ENCODE measurements at regions not wholly inside any gene's neighbourhood (a gene's known extent, or its start where the extent isn't known, plus 50 kb on each side); places are given as distances from the start of the nearest gene placed in this dataset.

DNA sequence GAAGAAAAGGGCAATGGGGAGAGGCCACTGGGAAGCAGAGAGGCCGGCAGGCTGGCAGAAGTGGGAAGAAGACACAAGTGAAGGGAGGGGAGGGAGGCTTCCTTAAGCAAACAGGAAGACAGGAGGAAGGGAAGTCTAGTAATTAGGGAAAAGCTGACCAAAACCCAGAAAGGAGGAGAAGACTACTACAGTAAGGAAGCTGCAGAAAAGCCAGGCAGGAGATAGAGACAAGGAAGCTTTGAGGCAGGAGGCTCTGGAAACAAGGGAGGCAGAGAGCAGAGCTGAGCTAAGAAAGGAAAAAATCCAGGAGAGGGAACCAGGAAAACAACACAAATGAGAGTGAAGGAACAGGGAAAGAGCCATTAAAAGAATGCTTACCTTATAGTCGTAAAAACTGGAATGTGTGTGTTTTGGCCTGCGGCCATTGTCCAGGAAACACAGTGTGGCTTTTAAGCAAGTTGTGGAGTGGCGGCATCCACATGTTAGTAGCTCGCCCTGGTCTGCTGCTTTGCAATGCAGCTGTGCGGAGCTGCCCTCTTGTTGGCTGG, 317.1 kb upstream of the CLINT1 start:
- DNase-seq, result peak; percentile 59

DNA sequence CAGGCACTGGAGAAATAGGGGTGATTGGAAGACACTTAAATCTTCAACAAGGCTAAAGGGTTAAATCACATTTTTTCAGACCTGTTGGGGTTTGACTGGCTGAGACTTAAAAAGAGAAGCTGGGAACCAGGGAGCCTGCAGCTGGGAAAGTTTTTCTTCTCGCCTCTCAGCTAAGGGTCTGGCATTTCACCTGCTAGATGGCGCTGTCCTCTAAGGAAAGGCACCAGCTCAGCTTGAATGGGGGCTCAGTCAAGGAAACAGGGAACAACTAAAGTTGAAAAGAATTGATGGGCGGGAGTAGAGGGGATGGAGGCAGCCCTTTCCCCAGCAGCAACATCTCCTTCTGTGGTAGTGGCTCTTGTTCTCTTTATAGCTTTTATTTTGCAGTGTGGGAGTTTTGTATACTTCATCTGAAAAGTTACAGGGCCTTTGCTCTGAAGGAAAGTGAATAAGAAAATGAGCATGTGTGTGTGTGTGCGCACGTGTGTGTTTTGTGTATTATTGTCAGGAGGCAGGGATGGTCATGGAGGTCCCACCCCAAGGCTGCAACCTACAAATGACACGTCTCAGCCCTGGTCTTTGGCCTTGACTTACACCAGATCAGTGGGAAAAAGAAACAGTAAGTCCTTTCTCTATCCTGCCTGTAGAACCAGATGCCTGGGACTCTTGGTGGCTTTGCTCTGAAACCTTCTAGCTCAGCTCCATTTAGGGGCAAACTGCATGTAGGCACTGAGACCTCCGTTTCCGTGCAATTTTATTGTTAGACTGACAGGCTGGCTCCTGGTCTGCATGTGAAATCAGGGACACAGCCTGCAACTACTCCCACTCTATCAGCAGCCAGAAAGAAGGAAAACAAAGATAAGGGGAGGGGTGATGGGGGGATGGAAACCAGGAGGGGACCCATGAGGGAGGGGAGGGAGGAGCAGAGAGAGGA, 316.2 kb upstream of the CLINT1 start:
- peak; percentile 81 for DNase-seq

DNA sequence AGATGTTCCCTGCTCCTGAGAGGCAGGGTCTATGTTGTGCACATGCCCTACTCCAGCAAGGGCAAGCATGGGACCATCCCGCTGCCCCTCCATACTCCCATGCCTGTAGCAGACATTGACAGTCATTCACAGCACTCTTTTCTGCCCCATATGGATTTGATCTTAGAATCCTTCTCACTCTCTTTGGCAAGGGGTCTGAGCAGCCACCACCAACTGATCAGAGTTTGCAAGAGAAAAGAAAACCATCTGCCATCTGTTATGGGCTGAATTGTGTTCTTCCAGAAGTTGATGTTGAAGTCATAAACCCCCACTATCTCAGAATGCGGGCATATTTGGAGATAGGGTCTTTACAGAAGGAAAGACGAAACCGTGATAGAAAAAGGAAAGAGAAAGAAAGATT, 315.1 kb upstream of the CLINT1 start:
- DNase-seq, result no peak

DNA sequence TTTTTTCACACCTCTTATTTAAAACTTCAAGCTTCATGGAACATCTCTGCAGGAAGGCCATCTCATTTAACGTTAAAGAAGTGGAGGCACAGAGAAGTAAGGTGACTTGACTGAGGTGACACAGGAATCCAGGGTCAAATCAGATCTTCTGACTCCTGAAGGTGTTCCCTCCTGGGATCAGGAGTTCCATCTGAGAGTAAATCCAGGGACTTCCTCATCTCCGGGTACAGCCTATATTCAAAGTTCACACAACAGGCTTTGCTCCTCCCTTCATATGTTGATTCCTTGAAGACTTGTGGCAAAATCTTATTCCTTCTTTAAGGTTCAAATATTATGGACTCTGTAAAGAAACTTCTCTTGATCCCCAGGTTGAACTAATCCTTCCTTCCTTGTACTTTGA, 313.1 kb upstream of the CLINT1 start:
- DNase-seq, result no peak

DNA sequence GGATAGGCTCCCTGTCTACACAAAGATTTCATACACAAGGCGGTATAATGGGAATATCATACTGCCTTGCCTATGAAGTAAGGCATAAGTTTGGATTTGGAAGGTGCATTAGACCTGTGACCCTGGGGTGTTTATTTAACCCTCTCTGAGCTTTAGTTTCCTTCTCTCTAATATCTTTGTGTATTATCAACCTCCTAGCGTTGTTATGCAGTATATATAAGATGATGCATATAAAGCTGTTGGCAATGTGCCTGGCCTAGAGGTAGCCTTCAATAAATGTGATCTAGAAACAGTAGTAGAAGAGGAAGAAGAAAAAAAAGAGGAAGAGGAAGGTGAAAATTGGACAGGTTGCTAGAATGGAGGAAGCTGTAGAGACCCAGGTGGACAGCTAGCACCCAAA, 311.6 kb upstream of the CLINT1 start:
- no peak for DNase-seq

DNA sequence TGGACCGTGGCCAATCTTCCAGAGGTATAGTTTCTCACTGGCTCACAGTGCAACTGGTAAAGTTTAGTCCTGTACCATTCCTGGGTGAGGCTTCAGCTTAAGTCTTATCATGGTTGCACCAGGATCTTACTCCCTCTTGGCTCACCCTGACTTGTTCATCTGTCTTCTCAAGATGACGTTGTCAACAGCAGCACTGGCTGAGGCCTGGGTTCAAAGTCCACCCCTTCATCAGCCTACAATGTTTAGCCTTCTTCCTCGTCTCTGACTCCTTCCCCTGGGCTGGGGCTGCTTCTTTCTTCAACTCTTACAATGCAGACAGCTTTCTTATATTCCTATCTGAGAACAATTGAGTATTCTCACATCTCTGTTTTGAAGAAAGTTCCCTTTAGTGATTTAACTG, 311.1 kb upstream of the CLINT1 start:
- DNase-seq, result no peak

DNA sequence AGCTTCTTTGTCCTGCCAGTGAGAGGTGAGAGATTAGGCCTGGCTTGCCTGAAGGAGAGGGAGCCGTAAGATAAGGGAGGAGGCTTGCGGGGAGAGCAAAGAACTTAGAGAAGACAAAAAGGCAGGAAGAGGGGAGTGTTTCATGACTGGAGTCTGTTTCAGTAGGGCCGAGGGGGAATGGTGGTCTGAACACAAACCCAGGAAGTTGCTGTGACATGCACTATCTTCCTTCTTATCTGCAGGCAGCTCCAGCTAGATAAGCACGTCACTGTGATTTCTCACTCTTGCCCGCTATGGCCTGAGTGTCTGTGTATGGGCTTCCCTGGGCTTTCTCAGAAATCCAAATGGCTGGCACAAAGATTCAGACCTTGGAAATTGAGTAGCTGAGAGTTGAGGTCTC, 307.5 kb upstream of the CLINT1 start:
- DNase-seq, result no peak

DNA sequence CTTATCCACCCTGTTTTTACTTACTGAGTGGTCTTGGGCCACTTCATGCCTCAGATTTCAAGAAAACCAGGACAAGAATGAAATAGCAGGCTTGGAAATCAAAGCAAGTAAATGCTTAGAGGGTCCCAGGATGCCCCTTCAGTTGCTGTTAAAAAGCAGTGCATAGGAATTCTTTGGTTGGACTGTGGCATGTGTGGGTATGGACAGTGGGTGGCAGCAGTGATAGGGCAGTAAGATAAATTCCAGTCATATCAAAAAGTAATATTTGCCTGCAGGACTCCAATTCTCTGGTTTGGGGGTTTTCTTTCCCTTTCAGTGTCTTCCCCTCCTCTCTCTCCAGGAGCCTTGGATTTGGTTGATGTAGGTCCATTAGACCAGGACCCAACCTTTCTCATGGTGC, 306.7 kb upstream of the CLINT1 start:
- DNase-seq, result no peak

DNA sequence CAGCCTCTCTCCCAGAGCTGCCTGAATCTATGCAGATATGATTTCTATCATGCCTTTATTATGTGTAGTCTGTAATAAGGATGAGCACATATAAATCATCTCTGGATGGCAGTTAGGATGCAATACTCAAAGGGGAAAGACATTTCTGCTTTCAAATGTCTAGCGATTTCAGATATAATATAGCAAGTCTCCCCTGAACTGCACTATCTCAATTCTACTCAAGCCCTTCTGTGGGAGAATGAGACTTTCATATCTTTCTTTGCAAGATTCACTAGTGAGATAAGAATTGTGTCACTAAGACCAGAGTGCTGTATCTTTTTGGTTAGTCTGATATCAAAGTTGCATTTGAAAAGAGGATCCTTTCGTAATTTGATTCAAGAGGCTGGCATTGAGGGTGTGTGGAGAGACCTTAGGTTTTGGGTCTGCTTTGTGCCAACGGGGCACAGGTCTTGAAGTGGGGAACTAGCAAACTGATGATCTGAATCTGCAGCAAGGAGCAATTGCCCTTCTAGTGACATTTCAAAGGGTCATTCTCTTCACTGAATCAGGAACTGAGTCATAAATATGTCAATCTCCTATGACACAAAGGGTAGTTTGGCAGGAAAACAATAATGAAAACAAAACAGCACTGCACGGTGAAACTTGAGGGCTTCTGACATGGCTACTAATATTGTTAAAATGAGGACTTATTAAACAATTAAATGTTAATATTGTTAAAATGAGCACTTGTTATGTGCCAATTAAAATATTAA, 305.5 kb upstream of the CLINT1 start:
- DNase-seq, result no peak

DNA sequence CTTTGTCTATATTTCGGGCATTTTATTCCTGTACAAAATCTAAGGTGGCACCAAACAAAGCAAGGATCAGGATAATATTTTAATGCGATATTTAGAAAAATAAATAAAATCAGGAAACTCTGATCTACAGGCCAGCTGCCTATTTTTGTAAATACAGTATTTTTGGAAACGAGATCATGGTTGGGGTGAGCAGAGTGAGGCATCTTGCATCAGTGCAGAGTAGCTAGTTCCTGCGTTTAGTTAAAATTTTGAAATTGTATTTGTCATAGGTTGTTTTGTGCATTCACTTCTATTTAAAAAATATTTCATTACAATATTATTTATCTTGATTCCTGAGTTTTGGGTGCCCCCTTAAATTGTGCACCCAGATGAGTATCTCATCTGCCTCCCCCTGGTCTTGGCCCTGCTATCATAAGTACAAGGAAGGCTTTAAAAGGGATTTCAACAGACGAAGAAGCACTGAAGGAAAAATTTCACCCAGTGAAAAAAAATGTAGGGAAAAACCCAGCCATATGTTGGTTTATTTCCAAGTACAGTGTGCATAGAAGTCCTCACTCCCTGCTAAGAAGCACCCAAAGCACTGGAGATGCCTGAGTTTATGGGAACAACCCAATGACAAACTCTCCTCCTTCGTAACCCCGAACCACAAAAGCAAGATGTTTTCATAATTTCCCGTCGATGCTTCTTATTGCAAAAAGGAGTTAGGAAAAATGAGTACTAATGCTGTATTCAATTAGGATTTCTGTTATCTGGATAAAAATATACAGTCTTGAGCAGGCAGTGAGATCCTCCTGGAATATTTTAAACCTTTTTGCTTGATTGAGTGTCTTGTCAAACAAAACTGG, 304.7 kb upstream of the CLINT1 start:
- DNase-seq, result peak; percentile 69

DNA sequence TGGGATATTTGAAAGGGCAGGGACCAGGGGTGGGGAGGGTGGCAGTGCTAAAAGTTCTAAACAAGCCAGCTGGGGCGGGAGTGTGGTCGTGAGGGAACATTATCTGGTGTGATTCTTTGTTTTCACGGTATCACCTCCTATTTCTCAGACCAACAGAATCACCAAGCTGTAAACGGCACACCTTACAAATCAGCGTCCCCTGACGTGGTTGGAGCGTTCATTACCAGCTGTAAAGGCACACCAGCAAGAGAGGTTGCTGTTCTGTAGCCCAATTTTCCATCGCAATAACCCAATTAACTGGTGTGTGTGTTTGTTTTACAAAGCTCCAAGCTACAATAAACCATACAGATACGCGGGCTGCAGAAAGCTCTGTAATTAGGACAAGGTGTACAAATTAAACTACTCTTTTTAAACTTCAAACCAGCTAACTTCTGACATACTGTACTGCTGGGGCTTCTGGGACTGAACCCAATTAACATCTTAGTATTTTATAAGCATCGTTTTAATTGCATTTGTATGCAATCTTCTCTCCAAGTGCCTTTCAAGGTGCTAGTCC, 303.6 kb upstream of the CLINT1 start:
- no peak for DNase-seq

DNA sequence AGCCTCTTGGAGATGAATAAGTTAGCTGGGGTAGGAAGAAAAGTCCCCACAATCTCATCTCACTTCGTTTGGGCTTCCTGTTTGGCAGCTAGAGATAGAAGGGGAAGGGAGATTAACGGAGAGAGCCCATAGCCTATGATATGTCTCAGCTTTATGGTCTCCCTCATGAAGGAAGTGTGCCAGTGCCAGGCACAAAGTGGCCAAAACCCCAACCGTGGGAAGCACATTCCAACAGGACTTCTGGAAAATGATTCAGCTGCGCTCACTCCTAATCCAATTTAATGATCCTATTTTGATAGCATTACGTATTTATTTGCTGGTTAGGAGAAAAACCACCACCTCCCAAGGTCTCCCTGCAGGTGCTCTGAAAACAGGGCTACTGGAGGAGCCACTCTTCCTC, 303.1 kb upstream of the CLINT1 start:
- DNase-seq, result no peak

DNA sequence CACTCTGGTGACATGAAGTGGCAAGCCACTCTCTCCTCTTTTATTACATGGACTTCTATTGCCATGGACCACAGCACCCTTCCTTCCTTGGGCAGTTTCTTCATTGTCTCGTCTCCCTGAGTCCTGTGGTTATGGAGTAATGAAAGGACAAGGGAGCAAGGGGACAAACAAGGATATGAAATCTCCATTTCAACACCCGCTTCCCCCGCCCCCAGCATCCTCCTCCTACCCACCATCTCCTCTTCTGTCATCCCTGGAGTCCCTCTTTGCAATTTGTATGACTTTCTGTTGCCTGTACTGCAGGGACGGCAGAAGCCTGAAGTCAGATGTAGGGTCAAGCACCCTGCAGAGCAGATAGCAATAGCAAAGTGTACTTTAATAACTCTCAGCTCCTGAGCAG, 300.7 kb upstream of the CLINT1 start:
- no peak for DNase-seq

DNA sequence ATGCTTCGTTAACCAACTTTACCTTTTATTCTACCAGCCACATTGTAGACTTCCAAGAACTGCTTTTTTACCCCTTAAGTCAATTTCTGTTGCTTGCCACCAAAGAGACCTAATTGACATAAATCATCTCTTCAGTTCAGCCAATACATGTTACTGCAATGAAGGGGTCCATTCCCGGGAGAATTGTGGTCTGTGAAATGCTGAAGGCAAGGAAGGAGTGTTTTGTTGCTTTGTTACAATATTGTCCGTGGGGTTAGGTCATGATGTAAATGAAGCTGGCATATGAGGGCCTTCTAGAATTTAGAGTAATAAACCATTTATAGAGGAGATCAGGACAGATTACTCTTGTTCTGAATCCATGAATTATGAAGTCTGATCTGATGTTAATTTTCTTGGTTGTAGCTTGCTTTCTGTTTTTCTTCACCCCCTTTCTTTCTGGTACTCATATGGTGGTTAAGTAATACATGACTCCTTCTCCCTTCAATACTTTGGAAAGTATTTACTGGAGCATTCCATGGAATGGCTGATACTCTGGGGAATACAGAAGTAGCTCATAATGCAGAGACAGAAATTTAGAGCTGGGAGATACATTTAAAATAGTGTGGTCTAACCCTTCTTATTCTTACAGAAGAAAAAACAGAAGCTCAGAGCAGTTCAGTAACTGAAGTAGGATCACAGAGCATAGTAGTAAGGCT, 297.0 kb upstream of the CLINT1 start:
- peak; percentile 82 for DNase-seq

DNA sequence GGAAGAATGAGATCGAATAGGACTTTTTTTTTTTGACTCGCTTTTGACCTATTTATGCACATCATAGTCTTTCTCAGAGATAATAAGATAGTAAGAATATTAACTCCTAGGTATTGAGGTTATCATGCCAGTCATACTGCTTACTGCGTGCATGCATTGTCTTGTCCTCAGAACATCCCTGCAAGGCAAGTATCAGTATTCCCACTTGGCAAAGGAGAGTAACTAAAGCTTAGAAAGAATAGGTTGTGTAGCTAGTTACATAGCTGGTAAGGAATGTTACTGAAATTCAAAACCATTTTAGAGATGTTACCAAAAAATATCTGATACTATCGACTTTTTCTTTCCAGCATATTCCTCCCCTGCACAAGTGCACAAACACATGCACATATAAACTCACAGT, 296.1 kb upstream of the CLINT1 start:
- peak; percentile 38 for DNase-seq

DNA sequence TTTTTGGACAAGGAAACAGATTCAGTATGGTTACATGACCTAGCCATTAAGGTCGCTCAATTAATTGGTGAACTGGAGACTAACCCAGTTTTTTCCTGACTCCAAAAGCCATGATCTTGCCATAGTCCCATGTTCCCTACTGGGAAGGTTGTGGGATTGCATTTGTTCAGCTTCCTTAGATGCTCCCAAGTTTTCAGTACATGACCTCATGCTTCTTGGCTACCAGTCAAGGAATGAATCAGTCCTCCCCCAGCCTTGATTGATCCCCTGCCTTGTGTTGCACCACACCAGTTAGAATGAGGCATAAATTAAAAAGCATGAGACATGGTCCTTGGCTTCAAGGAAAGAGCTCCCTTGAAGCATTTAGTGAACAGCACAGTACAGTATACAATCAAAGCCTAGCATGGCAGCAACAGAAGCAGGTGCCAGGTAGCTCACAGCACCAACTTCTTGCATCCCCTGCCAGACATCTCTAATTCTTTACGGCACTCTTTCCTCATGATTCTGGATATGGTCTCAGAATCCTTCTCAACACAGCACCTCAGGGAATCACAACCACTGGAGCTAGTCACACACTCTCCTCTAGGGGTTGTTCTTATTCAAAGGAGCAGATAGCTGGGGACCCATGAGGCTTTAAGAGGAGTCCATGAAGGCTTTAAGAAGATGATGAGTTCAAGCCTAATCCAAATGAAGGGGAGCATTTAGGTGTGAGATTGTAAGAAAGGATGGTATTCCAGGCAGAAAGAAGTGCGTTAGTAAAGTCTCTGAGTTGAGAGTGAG, 295.5 kb upstream of the CLINT1 start:
- DNase-seq, result peak; percentile 98

DNA sequence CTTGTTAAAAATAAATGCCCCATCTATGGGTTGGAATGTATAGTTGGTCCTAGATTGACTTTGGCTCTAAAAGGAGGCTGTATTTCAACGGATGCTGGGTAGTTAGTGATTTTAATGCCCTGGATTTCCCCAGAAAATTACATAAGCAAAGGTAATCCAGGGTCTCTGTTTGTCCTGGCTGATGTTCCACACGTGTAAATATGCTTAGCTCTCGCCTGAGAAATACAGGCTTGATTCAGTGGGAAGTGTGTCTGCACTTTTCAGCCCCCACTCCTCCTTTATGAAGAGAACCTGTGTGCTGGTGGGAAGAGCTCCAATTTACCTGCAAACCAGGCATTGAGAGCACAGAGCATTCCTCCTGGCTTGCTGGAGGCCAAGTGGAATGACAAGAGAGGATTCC, 294.6 kb upstream of the CLINT1 start:
- DNase-seq, result no peak

DNA sequence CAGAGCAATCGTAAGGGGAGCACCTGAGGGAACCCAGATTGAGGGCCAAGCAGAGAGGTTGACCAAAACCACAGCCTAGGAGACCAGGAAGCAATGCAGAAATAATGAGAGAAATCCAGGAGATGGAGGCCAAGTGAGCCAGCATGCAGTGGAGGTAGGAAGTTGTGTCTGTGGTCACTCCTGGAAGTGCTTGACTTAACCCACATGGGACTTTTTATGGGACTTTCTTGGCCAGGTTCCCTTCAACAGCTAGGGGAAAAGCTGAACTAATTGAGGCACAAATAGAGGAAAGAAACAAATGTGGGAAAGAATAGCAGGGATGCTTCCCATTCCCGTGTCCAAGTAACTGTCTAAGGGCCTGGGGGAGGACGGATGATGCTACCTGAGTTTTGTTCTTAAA, 293.2 kb upstream of the CLINT1 start:
- DNase-seq, result peak; percentile 26

DNA sequence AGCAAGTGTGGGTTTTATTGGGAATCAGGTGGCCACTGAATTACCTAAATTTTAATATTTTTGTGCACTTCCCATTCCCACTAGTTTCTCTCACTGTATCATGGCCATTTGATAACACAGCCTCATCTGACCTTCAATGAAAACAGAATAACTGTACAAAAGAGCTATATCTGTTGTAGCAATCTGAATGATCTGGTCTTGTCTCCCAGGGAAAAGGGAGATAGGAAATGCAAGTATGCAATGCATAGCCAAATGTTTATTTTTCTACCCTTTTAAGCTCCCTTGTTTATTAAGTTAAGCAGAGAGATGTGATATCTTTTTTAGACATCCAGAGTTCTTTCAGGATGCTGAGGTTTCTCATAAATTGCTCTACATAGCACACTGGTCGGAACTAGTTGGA, 288.3 kb upstream of the CLINT1 start:
- no peak for DNase-seq

DNA sequence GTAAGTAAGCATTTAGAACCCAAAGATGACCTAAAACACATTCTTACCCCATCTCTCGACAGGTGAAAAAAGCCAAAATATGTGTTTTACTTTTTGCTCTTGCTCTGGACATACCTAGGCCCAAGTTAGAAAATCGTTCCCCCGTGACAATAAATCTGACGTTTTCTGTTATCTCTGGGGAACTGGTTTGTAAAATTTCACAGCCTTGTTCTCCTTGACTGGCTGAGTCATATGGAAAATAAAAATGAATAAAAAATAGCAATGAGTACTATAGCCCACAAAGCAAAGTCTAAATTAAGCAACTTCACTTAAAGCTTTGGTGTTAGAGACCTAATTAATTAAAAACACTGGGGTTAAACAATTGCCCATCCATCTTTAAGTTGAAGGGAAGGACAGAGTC, 286.9 kb upstream of the CLINT1 start:
- no peak for DNase-seq

DNA sequence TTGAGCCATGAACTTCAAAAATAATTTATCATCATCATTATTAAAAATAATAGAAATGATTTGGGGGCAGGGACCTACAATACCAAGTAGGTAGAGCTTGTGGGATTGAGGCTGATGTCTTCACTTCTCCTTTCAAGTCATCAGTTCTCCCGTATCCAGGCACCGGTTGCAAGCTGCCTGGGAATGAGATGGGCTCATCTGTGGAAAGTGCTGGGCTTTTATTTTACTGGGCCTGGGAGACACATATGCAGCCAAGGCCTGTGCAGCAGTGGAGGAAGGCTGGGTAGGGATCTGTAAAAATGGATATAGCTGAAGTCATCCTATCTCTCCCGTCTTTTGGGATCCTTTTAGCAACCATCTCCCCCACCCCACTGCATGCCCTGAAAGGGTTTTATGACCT, 284.1 kb upstream of the CLINT1 start:
- no peak for DNase-seq
